IMR-90 (cell line): ENCODE measurements at regions not wholly inside any gene's neighbourhood (a gene's known extent, or its start where the extent isn't known, plus 50 kb on each side); places are given as distances from the start of the nearest gene placed in this dataset.

Source experiments
- BHLHE40 ChIP-seq: fragments of 150-350 bp; IDR thresholded peaks from 2 replicates; pipeline ENCODE4 v1.6.1; 2016; ENCODE audit warnings: mild to moderate bottlenecking, low read depth, low read length
- MAFK ChIP-seq: IDR thresholded peaks from 2 replicates; pipeline ENCODE4 v1.6.1; 2012; ENCODE audit warnings: low read depth, low read length, improper control_type of control experiment
- MAZ ChIP-seq: IDR thresholded peaks from 2 replicates; pipeline ENCODE4 v1.6.1; 2012; ENCODE audit warnings: low read depth, mild to moderate bottlenecking, low read length, improper control_type of control experiment, moderate library complexity, borderline replicate concordance
- POLR2A ChIP-seq: IDR thresholded peaks from 2 replicates; pipeline ENCODE4 v1.6.1; 2012; ENCODE audit warnings: mild to moderate bottlenecking, low read depth, low read length
- RAD21 ChIP-seq: IDR thresholded peaks from 2 replicates; pipeline ENCODE4 v1.6.1; 2012; ENCODE audit warnings: low read length, improper control_type of control experiment
- RFX5 ChIP-seq: IDR thresholded peaks from 2 replicates; pipeline ENCODE4 v1.8.0; 2012; ENCODE audit warnings: low read depth, mild to moderate bottlenecking, low read length, moderate library complexity
- SMC3 ChIP-seq: fragments of 150-350 bp; IDR thresholded peaks from 2 replicates; pipeline ENCODE4 v1.6.1; 2016; ENCODE audit warnings: low read depth, mild to moderate bottlenecking, antibody characterized with exemption, low read length, moderate library complexity
- TF ChIP-seq, protein P1 (sequence below): conservative IDR thresholded peaks from 2 replicates; pipeline ENCODE4 v1.5.1; 2012; ENCODE audit warnings: mild to moderate bottlenecking, low read depth, low read length, improper control_type of control experiment
- TF ChIP-seq, protein P2 (sequence below): fragments of 150-350 bp; IDR thresholded peaks from 2 replicates; pipeline ENCODE4 v1.6.1; 2016; ENCODE audit warnings: low read depth, mild to moderate bottlenecking, low read length, moderate library complexity, borderline replicate concordance
- TF ChIP-seq, protein P3 (sequence below): fragments of 150-350 bp; IDR thresholded peaks from 2 replicates; pipeline ENCODE4 v1.6.1; 2017; ENCODE audit warnings: mild to moderate bottlenecking, antibody characterized with exemption, low read length, low read depth

DNA sequence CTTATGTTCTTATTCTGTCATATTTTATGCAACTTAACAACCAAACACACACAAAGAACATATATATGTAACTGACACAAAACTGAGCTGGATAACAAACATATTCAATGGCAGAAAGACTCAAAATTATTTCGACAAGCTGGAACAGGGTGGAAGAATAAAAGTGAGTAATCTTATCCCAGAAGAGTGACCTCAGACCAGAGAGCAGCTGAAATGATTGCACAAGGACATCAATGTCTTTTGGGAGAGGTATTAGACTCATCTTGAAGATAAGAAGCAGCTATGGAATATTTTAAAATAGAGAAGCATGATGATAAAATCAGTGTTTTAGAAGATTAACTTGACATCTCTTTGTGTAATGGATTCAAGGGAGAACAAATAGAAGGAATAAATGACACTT lies 191.6 kb upstream of the PRDM1 start:
- TF ChIP-seq SMC3 (no peak), POLR2A (no peak), RAD21 (no peak), BHLHE40 (no peak), RFX5 (no peak), MAFK (no peak), MAZ (no peak)
- TF ChIP-seq, protein P1, sequence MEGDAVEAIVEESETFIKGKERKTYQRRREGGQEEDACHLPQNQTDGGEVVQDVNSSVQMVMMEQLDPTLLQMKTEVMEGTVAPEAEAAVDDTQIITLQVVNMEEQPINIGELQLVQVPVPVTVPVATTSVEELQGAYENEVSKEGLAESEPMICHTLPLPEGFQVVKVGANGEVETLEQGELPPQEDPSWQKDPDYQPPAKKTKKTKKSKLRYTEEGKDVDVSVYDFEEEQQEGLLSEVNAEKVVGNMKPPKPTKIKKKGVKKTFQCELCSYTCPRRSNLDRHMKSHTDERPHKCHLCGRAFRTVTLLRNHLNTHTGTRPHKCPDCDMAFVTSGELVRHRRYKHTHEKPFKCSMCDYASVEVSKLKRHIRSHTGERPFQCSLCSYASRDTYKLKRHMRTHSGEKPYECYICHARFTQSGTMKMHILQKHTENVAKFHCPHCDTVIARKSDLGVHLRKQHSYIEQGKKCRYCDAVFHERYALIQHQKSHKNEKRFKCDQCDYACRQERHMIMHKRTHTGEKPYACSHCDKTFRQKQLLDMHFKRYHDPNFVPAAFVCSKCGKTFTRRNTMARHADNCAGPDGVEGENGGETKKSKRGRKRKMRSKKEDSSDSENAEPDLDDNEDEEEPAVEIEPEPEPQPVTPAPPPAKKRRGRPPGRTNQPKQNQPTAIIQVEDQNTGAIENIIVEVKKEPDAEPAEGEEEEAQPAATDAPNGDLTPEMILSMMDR, result no peak
- TF ChIP-seq, protein P2, sequence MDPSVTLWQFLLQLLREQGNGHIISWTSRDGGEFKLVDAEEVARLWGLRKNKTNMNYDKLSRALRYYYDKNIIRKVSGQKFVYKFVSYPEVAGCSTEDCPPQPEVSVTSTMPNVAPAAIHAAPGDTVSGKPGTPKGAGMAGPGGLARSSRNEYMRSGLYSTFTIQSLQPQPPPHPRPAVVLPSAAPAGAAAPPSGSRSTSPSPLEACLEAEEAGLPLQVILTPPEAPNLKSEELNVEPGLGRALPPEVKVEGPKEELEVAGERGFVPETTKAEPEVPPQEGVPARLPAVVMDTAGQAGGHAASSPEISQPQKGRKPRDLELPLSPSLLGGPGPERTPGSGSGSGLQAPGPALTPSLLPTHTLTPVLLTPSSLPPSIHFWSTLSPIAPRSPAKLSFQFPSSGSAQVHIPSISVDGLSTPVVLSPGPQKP, result no peak
- TF ChIP-seq, protein P3, sequence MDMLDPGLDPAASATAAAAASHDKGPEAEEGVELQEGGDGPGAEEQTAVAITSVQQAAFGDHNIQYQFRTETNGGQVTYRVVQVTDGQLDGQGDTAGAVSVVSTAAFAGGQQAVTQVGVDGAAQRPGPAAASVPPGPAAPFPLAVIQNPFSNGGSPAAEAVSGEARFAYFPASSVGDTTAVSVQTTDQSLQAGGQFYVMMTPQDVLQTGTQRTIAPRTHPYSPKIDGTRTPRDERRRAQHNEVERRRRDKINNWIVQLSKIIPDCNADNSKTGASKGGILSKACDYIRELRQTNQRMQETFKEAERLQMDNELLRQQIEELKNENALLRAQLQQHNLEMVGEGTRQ, result no peak
